Middle frontal gyrus (tissue), 1 donor: ENCODE measurements at regions not wholly inside any gene's neighbourhood (a gene's known extent, or its start where the extent isn't known, plus 50 kb on each side); places are given as distances from the start of the nearest gene placed in this dataset.

Source experiments
- DNase-seq: peaks from one replicate; pipeline ENCODE4 v3.0.0-alpha.2; 2015; ENCODE audit warnings: low spot score; ENCODE audit errors: extremely low spot score

DNA sequence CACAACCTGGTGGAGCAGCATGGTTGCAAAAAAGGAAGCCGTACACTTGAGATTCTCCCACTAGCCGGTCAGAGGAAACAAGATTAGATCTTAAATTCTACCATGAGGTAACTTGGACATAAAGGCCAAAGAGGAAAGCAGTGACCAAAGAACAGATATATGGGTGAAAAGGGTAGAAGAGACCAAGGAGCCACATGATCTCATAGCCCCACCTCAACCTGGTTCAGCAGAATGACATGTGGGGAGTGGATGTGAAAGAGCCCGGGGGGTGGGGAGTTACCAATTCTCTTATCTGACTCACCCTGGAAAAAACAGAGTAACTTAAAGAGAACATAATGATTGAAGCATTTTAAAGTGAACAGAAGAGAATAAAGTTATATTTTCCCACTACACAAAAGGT, 683.0 kb downstream of the DSC3 start:
- DNase-seq, result no peak

DNA sequence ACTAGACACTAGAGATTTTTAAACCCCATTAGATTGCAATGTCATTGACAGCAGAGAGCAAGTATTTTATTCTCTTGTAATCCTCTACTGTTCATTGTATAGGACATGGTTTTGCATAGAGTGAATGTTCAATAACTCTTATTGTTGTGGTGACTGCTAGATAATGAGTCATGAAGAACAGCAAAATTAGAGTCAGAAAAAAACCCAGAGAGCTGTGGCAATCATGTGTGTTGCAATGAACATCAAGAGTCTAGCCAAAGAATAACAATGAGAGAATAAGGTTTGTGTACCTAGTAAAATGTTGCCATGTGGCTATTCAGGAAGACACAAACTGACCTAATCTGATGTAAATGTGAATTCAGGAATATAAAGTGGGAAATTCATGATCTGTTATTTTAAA, 684.0 kb downstream of the DSC3 start:
- DNase-seq, result no peak

DNA sequence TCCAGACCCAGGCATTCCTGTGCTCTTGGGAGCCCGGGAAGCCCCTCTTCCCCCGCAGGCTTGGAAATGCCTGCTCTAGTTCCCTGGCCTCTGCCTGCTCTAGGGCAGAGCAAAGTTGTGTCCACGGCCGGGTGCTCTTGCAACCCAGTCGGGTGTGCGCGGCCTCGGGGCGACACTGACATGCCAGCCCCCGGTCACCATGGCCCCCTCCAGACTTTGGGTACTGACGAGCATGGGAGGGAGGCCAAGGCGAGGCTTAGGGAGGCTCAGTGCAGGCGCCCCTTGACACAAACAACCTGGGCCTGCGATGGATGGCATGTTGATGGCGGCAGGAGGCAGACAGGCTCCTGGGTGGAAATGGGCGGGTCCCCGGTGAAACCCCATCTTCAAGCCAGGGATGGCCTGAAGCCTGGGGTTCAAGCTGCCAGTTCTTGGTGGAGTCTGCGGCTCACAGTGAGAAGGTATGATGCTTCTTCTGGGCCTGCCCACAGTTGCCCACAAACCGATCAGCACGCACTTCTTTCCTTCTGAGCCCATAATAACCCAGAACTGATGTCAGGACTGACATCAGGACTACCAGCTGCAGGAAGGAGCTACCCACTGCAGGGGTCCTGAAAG, 689.9 kb downstream of the DSC3 start:
- DNase-seq, result no peak

DNA sequence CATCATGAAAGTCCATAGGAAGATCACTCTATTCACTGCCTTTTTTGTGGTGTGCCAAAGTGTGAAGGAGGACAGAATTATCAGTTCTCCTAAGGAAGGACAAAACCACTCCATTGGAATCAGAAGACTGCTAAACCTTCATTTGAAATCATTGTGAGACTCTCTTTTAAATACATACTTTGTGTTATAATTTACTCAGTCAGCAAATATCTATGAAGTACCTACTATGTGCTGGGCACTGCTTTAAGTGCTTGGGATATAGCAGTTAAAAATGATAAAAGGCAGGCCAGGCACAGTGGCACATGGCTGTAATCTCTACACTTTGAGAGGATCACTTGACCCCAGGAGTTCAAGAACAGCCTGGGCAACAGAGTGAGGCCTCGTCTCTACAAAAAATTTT, 692.3 kb downstream of the DSC3 start:
- DNase-seq, result no peak

DNA sequence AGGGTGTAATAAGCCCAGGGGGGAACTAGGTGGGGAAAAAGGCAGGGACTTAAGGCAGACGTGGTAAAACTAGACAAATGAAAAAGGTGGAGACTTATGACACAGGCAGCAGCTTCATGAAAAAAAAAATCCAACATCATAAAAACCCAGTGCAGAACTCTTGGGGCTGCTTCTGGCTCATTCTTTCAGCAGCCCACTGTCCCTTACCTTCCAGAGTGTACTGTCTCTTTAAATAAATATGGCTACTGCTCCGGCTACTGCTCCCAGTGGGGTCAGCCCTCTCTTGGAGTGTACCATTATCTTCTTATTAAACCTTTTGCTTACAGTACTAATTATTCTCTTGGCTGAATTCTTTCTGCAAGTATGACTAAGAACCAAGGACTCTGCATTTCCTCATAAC, 699.5 kb downstream of the DSC3 start:
- no peak for DNase-seq

DNA sequence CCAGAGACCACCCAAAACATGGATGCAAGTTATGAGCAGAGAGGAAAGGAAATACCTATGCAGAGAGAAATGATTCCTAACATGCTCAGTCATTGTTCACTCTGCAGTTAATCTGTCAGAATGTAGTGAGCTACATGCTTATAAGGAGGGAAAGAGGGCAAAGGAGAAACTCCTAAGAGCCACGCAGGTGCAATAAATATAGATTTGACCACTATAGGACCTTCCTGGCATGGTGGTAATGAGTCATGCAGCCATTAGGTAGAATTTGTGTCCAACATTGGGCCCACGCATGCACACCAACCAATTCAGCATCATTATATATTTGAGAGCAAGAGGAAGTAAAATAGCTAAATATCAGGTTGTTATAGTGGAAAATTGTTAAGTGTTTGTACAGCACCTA, 699.9 kb downstream of the DSC3 start:
- DNase-seq, result no peak

DNA sequence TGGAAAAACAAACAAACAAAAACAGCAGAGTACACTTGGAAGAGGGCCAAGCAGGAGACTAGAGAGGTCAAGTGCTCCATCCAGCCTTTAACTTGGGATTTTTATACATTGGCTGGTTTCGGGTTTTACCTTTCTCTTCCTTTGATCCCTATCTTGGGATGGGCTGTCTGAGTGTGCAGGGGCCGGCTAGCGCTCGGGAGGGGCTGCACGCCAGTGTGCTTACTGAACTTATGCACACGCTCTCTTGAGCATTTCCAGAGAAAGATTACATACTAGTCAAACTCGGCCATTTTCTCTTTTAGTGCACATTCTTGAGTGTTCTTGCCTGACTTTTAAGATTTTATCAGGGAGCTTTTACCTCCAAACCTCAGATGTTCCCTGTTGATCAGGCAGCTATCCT, 707.8 kb downstream of the DSC3 start:
- no peak for DNase-seq

DNA sequence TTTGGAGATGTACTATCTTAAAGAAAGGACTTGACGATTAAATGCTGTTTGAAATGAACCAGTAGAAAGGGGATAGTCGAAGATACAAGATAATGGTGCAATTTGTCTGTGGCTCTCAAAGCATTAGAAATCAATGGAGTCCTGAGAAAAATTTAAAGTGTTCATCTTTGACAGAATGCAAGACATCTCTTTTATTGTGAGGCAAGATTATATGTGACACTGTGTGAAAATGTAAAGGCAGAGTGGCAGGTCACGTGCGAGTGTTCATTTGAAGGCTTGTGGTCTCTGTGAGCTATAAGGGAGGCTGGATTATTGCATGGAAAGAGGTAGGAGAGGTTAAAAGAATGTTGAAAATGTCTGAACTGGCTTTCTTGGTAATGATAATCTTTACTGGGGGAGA, 709.2 kb downstream of the DSC3 start:
- no peak for DNase-seq

DNA sequence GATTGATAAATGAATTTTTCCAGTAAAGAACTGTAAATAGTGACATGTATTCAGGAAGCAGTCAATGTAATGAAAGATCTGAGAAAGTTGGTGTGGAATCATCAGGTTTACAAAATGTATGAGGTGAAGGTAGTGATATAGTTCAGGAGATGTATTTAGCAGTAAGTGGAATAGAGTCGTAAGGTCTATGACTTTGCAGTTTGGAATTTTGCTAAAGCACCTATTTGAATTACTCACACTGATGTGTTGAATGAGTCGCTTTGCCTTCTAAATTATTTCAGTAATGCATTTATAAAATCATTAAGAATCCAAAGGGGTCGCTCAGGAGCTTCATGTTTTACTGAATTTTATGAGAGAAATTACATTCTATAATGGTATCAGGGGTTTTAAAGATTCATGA, 713.7 kb downstream of the DSC3 start:
- no peak for DNase-seq

DNA sequence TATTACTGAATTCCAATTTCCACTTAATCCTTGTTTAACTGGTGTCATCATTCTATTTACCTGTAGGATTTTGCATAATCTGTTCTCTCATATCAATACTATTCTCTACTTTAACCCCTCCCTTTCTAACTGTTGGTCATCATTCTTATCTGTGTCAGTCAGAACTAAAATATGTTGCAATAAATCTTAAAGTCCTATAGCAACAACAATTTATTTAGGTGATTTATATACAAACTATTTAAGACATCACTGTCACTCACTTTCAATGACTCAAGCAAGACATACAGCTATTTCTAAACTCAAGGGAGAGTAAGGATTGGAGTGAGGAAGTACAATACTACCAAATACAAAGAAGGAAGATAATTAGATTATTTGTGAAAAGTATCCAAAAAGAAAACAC, 740.4 kb downstream of the DSC3 start:
- no peak for DNase-seq

DNA sequence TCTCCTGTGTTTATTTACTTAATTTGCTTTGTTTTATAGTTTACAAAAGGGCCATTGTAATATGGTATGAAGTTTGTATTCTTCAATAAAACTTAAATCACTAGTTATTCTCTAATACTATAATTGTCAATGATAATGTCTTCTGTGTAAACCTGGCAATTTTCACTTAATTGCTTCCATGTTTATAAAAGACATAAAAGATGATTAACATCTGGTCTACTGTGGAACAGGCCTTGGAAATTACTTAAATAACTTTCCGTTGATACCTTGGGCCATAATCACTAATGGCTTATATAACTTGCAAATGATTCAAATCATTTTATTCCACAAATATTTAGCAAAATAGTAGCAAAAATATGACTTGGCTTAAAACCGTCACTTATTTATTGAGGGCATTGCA, 743.8 kb downstream of the DSC3 start:
- DNase-seq, result no peak

DNA sequence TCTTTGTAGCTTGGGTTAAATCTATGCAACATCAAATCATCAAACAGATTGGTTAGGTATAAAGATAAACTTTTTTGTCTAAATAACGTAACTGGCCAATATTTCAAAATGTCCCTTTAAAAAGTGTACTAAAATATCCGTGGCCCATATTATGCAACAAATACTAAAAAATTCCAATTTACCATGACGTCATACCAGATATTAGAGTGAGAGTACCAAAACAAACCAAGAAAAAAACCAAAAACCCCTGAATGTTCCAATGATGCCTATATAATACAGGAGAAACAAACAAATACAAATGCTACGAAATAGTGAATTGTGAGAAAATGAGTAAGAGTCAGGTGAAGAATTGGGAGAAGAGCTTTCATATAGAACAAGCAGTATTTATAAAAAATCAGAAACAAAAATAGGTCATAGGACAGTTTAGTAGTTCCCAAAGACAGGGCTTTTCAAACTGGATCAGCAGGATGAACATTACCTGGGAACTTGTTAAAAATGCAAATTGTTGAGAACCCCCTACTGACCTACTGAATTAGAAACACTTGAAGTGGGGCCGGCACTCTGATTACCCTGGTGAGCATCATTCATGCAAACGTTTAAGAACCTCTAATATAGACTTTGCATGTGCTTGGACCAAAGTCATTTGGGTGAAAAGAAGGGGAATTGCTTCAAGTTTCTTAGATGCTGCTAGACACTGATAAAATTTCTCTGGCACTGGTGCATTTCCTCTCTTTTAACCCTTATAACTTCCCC, 753.7 kb downstream of the DSC3 start:
- DNase-seq, result no peak

DNA sequence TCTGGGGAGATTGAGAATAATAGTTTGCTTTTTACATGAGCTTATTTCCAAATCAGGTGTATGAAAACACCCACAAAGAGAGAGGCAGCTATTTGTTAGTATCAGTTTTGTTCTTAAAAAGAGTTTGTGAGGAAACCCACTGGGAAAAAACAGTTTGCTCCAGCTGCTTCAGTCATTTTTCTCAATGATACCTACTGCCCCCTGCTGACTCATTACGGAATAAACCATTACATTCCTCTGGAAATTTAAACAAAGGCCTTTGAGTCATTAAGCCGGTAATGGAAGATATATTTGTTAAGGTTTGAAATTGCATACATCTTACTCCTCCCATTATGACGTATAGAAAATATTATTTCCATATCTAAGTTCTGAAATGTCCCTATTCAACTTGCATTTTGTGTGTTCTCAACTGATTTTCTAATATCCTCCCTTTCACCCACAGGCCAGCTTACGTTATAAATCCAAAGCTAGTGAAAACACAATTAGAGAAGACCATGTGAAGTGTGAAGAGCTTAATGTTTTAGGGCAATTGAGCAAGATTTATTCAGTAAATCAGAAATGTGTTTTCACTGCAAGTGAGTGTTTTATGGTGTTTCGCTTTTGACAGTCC, 761.6 kb downstream of the DSC3 start:
- peak; percentile 68 for DNase-seq

DNA sequence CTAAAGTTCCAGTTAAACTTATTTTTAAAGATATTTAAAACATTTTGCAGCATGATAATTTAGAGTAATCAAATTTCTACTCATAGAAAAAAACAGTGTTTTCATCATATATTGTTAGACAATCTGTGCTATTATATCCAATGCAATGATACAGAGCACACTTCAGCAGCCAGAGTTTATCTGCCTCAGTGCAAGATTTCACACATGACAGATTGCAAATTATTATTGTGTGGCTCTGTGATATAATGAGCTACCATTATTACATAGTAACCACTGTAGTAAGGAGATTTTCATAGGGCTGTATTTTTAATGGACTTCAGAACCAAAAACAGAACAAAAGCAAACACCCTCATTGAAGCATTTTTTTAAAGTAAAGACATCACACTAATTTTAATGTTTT, 762.4 kb downstream of the DSC3 start:
- no peak for DNase-seq

DNA sequence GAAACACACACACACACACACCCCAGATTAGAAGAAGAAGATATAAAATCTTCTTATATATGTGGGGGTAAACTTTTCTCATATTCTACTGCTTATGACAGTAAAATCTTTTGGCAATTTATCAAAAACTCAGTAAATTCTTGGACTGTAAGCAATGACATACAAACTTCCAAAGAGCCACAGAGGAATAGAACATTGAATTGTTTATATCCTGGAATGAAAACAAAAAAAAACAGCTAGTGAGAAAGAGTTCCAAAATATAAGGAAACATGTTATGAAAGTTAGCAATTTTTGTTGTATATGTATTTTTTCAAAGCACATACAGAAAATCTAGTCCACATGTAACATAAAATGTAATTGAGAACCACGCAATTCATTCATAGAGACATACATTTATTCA, 764.9 kb downstream of the DSC3 start:
- DNase-seq, result no peak

DNA sequence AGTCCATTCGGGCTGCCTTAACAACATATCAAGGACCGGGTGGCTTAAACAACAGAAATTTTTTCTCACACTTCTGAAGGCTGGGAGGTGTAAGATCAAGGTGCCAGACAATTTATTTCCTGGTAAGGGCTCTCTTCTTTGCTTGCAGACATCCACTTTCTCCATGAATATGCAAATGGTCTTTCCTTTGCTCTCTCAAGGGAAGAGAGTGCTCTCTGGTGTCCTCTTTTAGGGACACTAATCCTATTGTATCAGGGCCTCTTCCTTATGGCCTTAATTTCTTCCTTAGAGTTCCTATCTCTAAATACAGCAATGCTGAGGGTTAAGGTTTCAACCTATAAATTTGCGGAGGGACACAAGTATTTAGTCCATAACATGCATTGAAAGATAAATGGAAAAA, 770.8 kb downstream of the DSC3 start:
- no peak for DNase-seq

DNA sequence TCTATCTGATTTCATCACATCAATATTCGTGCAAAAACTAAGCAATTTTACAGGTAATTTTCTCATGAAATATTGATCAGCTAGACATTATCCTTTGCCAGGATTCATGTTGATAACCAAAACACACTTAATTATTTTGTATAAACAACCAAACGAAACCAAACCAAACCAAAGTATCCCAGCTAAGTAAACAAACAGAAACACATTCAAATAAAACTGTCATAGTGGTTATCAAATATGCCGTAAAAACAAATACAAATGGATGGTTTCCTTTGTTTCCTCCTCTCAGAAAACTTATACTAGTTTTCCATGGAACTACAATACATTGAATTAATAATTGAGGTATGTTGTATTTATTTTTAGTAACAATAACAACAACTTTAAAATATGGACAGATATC, 777.4 kb downstream of the DSC3 start:
- no peak for DNase-seq

DNA sequence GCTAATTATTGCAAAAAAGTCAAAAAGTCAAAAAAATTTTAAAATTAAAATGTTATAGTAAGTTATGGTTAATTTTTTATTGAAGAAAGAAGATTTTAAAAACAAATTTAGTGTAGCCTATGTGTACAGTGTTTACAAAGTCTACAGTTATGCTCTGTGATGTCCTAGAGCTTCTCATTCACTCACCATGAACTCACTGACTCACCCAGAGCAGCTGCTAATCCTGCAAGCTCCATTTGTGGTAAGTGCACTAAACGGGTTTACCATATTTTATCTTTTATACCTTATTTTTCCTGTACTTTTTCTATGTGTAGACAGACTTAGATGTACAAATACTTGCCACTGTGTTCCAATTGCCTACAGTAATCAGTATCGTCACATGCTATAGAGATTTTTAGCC, 788.2 kb downstream of the DSC3 start:
- DNase-seq, result no peak

DNA sequence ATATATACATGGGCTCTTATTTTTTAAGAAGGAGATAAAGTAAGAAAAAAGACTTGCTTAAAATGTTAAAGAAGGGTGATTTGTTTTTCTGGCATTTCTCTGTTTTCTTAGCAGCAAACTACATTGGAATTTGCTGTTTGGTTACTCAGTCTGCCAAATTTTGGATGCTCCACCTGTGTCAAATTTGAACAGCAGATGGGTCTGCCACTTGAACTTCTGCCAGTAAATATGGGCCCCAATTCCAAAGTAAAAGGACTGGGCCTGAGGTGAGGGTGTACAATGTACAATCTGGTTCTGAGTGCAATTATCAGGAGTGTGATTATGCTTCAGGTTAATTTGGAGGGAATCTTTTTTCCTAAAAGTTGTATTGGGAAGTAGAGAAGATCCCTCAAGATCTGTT, 794.5 kb downstream of the DSC3 start:
- DNase-seq, result no peak

DNA sequence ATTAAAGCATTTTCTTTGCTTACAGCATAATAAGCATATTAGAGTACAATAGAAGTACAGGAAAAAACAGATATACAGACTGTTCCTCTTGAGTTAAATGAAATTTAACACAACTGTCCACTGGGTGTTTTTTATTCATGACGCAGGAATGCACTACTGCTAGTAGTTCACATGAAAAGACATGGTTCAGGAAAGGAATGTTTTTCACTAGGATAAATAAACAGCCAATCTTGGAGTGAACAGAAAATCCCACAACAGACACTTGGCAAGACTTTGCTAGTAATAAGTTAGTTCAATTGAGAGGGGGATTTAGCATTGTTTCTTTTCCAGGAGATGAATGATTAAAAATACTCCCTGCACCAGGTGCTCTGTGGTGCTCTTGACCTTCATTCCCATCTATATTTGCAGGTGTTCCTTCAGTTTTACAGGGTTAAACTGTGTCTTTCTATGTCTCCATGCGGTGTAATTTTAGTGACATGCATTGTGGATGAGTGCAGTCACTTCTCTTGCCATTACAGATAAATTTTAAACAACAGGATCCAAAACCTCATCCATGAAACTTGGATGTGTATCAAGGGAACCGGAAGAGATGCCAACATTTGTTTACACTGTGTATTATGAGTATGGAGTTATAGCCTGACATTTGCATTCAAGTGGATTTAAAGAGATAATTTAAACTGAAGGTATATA, 796.6 kb downstream of the DSC3 start:
- no peak for DNase-seq

DNA sequence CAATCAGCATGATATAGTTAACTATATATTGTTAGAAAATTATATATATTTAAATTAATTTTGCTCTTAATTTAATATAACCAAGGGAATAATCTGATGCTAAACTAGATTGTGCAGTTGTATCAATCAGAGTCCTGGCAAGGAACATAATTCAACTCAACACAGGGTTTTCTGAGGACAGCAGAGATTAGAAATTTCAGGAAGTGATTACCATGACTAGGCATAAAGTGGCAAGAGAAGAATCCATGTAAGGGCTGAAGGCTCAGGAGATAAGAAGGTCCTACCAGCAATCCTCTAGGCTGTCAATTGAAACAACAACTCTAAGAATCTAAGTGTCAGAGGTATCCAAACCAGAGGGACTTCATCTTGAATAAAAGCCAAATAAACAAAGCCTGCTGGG, 807.8 kb downstream of the DSC3 start:
- DNase-seq, result no peak

DNA sequence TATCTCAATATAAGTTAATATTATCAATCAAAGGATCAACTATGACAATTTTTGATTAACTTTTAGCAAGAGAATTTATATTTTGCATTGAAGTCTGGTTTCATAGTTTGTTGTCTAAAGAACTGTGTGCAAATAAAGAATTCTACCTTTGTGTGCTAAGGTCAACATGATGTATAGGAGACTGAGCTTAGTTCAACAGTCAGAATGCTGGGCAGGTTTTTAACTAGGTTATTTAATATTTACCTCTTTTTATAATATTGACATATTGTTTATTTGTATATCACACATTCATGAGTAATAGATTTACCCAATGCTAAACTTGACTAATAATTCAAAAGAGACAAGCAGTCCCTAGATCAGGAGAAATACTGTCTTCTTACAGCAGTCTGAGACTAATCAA, 831.4 kb downstream of the DSC3 start:
- DNase-seq, result no peak
